ENCODE measurements at regions not wholly inside any gene's neighbourhood (a gene's known extent, or its start where the extent isn't known, plus 50 kb on each side); places are given as distances from the start of the nearest gene placed in this dataset.

- ATAC-seq (no peak), DNase-seq (no peak)
- Mint-ChIP-seq H3K27ac (no peak overlapping the region), H3K4me3 (no peak overlapping the region), H3K36me3 (no peaks in the 10 kb centered on the region), H3K4me1 (no peaks in the 10 kb centered on the region), H3K9me3 (ENCODE audit: low read depth) (peaks cover 5% of the 10 kb centered on the region), H3K27me3 (no peaks in the 10 kb centered on the region)
- CTCF ChIA-PET = no interaction called here
These were observed 884.2 kb downstream of the FLRT2 start for GRCh38 chr14:86414146-86414545.

DNA sequence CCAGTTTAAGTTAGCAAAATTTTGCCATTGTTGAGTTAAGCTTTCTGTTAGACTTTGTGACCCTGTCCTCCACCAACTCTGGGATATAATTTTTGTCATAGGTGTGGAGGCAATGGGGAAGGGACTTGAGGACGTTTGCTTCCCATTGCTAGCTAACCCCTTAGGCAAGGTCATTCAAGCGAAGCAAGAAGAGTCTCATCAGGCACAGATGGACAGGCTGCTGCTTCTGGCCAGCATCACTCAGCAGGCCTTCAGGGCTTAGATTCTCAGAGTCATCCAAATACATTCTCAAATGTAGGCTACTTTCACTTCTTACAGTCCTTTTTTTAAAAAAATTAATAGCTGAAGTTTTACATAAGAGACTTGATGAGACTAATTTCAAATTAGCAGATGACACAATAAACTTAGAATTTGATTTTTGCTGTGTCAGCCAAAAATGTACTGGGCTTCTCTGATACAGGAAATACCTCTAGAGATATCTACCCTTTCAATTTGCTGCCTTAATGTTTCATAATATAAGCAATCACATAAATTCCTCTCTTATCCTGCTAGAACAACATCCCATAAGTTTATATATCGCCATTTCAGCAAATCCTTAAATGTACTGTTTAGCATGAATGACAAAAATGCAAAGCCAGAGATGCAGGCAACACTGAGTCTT, 875.2 kb downstream of the FLRT2 start:
- CTCF ChIA-PET = no interaction called here
- Mint-ChIP-seq H3K4me3 (no peak overlapping the region), H3K27me3 (no peaks in the 10 kb centered on the region), H3K27ac (no peak overlapping the region), H3K36me3 (no peaks in the 10 kb centered on the region), H3K9me3 (ENCODE audit: low read depth) (peaks cover 5% of the 10 kb centered on the region), H3K4me1 (no peaks in the 10 kb centered on the region)
- DNase-seq (no peak), ATAC-seq (no peak)

DNA sequence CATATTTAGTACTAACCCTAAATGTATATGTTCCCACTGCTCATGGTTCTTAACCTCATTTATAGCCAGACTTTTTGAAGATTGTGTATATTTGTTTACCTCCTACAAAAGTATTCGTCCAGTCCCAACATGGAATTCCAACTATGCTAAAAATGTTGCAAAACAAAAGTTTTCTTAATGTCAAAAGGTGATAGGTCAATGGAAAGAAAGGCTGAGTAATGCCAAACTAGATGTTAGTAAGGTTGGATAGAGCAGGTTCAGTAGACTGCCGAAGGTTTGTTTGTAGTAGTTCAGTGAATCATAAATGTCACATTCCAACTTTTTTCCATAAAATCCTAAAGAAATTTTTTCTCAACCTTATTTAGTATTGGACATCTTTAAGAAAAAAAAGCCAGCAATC, 874.5 kb downstream of the FLRT2 start:
- no peaks in the 10 kb centered on the region for H3K4me1 Mint-ChIP-seq
- H3K36me3 Mint-ChIP-seq = no peaks in the 10 kb centered on the region
- no peak overlapping the region for H3K4me3 Mint-ChIP-seq
- no peaks in the 10 kb centered on the region for H3K27me3 Mint-ChIP-seq
- H3K27ac Mint-ChIP-seq = no peak overlapping the region
- DNase-seq (no peak), ATAC-seq (no peak)
- peaks cover 5% of the 10 kb centered on the region for H3K9me3 Mint-ChIP-seq (ENCODE audit: low read depth)
- CTCF ChIA-PET = no interaction called here

DNA sequence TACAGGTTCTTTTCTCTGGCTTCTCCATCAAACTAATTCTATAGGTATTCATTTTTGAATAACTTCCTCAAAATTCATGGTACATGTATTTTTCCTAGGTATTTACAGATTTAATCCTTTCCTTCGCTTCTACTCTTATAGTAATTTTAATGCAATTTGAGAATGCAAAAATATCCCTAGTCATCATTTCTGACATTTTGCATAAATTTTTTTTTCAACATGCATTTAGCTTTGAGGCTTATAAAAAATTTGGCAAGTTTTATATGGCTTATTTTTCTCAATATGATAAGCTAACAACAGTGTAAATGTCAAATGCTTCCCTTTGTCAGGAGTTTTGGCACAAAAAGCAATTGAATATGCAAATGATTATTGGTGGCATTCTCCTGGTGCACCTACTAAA, 872.6 kb downstream of the FLRT2 start:
- Mint-ChIP-seq H3K4me1 (no peaks in the 10 kb centered on the region), H3K4me3 (no peak overlapping the region), H3K27me3 (no peaks in the 10 kb centered on the region), H3K9me3 (ENCODE audit: low read depth) (peaks cover 5% of the 10 kb centered on the region), H3K36me3 (no peaks in the 10 kb centered on the region), H3K27ac (no peak overlapping the region)
- DNase-seq (no peak), ATAC-seq (no peak)
- CTCF ChIA-PET = no interaction called here

DNA sequence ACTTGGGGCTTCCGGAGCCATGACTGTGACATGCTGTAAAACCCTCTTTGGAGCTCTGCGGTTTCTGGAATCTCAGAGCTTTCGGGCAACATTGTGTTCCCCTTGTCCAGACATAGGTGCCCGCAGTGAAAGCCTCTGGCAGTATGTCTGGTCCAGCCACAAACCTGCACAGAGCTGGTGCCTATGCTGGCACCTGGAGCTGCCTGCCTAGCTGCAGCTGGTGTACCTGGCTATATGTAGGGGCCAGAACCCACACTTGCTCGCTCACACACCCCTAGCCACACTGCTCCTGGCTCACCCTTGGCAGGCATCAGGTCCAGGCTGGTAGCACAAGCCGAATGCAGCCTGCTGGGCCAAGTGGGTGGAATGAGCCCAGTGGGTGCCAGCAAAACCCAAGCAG, 861.1 kb downstream of the FLRT2 start:
- H3K4me3 Mint-ChIP-seq = no peak overlapping the region
- H3K4me1 Mint-ChIP-seq = no peaks in the 10 kb centered on the region
- DNase-seq (no peak), ATAC-seq (no peak)
- no peaks in the 10 kb centered on the region for H3K27me3 Mint-ChIP-seq
- CTCF ChIA-PET = no interaction called here
- H3K36me3 Mint-ChIP-seq = no peaks in the 10 kb centered on the region
- no peak overlapping the region for H3K27ac Mint-ChIP-seq
- H3K9me3 Mint-ChIP-seq (ENCODE audit: low read depth) = peaks cover 6% of the 10 kb centered on the region

GRCh38 chr14:86388216-86388615, 858.3 kb downstream of the FLRT2 start:
- no peak for ATAC-seq
- H3K27ac Mint-ChIP-seq = no peak overlapping the region
- no peaks in the 10 kb centered on the region for H3K36me3 Mint-ChIP-seq
- no peak overlapping the region for H3K4me3 Mint-ChIP-seq
- H3K4me1 Mint-ChIP-seq = no peaks in the 10 kb centered on the region
- peaks cover 5% of the 10 kb centered on the region for H3K9me3 Mint-ChIP-seq (ENCODE audit: low read depth)
- CTCF ChIA-PET = no interaction called here
- no peak for DNase-seq
- H3K27me3 Mint-ChIP-seq = no peaks in the 10 kb centered on the region

- H3K27me3 Mint-ChIP-seq = no peaks in the 10 kb centered on the region
These were observed 843.9 kb downstream of the FLRT2 start for GRCh38 chr14:86373886-86374285.

DNA sequence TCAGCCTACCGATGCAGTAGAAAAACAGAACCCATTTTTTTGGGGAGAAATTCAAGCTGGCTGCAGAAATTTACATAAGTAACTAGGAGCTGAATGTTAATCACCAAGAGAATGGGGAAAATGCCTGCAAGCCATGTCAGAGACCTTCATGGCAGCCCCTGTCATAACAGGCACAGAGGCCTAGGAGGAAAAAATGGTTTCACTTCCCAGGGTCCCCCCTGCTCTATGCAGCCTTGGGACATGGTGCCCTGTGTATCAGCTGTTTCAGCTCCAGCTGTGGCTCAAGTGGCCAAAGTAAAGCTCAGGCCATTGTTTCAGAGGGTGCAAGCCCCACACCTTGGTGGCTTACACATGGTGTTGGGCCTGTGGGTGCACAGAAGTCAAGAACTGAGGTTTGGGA, 842.5 kb downstream of the FLRT2 start:
- H3K4me1 Mint-ChIP-seq = no peaks in the 10 kb centered on the region
- CTCF ChIA-PET = no interaction called here

More at GRCh38 chr14:86373886-86374285, 843.9 kb downstream of the FLRT2 start:
- H3K4me3 Mint-ChIP-seq = no peak overlapping the region
- no peak overlapping the region for H3K27ac Mint-ChIP-seq
- peaks cover 12% of the 10 kb centered on the region for H3K9me3 Mint-ChIP-seq (ENCODE audit: low read depth)
- DNase-seq (no peak), ATAC-seq (no peak)
- H3K36me3 Mint-ChIP-seq = no peaks in the 10 kb centered on the region
- H3K4me1 Mint-ChIP-seq = no peaks in the 10 kb centered on the region
- CTCF ChIA-PET = no interaction called here

GRCh38 chr14:86364634-86365033, 834.7 kb downstream of the FLRT2 start:
- ATAC-seq = no peak
- Mint-ChIP-seq H3K4me1 (no peaks in the 10 kb centered on the region), H3K27me3 (no peaks in the 10 kb centered on the region), H3K4me3 (no peak overlapping the region), H3K9me3 (ENCODE audit: low read depth) (no peaks in the 10 kb centered on the region), H3K36me3 (no peaks in the 10 kb centered on the region), H3K27ac (no peak overlapping the region)
- no peak for DNase-seq
- CTCF ChIA-PET = no interaction called here

More for the DNA sequence above, 842.5 kb downstream of the FLRT2 start:
- no peak for ATAC-seq
- H3K27ac Mint-ChIP-seq = no peak overlapping the region
- DNase-seq = no peak
- H3K27me3 Mint-ChIP-seq = no peaks in the 10 kb centered on the region
- H3K36me3 Mint-ChIP-seq = no peaks in the 10 kb centered on the region
- H3K4me3 Mint-ChIP-seq = no peak overlapping the region
- peaks cover 12% of the 10 kb centered on the region for H3K9me3 Mint-ChIP-seq (ENCODE audit: low read depth)

GRCh38 chr14:86363576-86363975, 833.6 kb downstream of the FLRT2 start:
- DNase-seq (no peak), ATAC-seq (no peak)
- Mint-ChIP-seq H3K36me3 (no peaks in the 10 kb centered on the region), H3K4me1 (no peaks in the 10 kb centered on the region), H3K4me3 (no peak overlapping the region), H3K27ac (no peak overlapping the region), H3K9me3 (ENCODE audit: low read depth) (no peaks in the 10 kb centered on the region), H3K27me3 (no peaks in the 10 kb centered on the region)
- CTCF ChIA-PET = no interaction called here

GRCh38 chr14:86363047-86363446, 833.1 kb downstream of the FLRT2 start:
- ATAC-seq = no peak

DNA sequence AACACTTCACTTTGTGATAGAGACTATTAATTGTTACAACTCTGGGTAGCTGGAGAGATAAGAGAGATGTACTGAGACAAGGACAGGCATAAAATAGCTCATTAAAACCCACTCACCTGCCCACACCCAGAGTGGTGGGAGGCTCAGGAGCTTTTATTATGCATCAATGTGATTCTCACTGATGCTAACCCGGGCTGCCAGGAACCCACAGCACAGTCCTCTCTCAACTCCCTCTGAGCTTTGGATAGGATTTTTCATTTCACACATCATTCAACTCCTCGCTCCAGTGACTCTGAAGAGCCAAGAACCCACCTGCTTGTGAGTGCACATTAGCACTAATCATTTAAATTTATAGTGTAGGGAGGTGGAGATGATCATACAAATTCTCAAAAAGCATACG, 827.9 kb downstream of the FLRT2 start:
- no peak overlapping the region for H3K27ac Mint-ChIP-seq
- H3K36me3 Mint-ChIP-seq = no peaks in the 10 kb centered on the region
- H3K27me3 Mint-ChIP-seq = no peaks in the 10 kb centered on the region
- H3K4me1 Mint-ChIP-seq = no peaks in the 10 kb centered on the region
- no peak overlapping the region for H3K4me3 Mint-ChIP-seq
- CTCF ChIA-PET = no interaction called here
- DNase-seq (no peak), ATAC-seq (no peak)
- H3K9me3 Mint-ChIP-seq (ENCODE audit: low read depth) = no peaks in the 10 kb centered on the region

More at GRCh38 chr14:86363047-86363446, 833.1 kb downstream of the FLRT2 start:
- Mint-ChIP-seq H3K27ac (no peak overlapping the region), H3K4me3 (no peak overlapping the region), H3K27me3 (no peaks in the 10 kb centered on the region), H3K36me3 (no peaks in the 10 kb centered on the region), H3K9me3 (ENCODE audit: low read depth) (no peaks in the 10 kb centered on the region), H3K4me1 (no peaks in the 10 kb centered on the region)
- CTCF ChIA-PET = no interaction called here
- no peak for DNase-seq

- no peak overlapping the region for H3K27ac Mint-ChIP-seq
- no peak for DNase-seq
- no peak for ATAC-seq
- no peaks in the 10 kb centered on the region for H3K4me1 Mint-ChIP-seq
- no peaks in the 10 kb centered on the region for H3K27me3 Mint-ChIP-seq
- no peak overlapping the region for H3K4me3 Mint-ChIP-seq
- H3K9me3 Mint-ChIP-seq (ENCODE audit: low read depth) = no peaks in the 10 kb centered on the region
- H3K36me3 Mint-ChIP-seq = no peaks in the 10 kb centered on the region
- CTCF ChIA-PET = no interaction called here
These were observed 827.2 kb downstream of the FLRT2 start for GRCh38 chr14:86357119-86357518.

DNA sequence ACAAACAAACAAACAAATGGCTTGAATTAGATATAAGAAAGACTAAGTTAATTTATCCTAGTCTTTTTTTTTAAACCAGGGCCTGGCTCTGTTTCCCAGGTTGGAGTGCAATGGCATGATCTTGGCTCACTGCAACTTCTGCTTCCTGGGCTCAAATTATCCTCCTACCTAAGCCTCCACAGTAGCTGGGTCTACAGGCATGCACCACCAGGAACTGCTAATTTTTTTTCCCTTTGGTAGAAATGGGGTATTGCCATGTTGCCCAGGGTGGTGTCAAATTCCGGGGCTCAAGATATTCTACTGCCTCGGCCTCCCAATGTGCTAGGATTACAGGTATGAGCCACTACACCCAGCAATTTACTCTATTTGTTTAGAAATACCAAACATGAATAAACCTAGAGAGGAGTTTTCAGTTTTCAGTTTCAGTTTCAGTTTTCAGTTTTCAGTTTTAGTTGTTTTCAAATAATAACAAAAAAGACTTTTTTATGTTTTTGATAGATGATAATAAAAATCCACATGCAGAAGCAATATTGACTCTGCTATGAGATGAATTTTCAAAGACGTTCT, 817.0 kb downstream of the FLRT2 start:
- ATAC-seq (no peak), DNase-seq (no peak)
- Mint-ChIP-seq H3K36me3 (no peaks in the 10 kb centered on the region), H3K4me3 (peak overlapping the region; percentile 32), H3K4me1 (peaks cover 3% of the 10 kb centered on the region), H3K27ac (peak overlapping the region; percentile 64), H3K9me3 (ENCODE audit: low read depth) (no peaks in the 10 kb centered on the region), H3K27me3 (no peaks in the 10 kb centered on the region)
- CTCF ChIA-PET = no interaction called here

DNA sequence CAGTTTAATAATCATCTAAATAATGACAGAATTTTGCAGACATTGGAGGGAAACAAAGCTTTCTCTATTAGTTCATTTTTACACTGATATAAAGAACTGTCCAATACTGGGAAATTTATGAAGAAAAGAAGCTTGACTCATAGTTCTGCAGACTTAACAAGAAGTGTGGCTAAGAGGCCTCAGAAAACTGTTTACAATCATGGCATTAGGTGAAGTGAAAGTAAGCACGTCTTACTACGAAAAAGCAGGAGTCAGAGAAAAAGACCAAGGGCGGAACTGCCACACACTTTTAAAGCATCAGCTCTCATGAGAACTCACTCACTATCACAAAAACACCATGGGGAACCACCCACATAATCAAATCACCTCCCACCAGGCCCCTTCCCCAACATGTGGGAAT, 804.4 kb downstream of the FLRT2 start:
- CTCF ChIA-PET = no interaction called here
- Mint-ChIP-seq H3K9me3 (ENCODE audit: low read depth) (no peaks in the 10 kb centered on the region), H3K4me1 (no peaks in the 10 kb centered on the region), H3K27me3 (no peaks in the 10 kb centered on the region), H3K36me3 (no peaks in the 10 kb centered on the region), H3K27ac (no peak overlapping the region), H3K4me3 (no peak overlapping the region)
- no peak for ATAC-seq
- DNase-seq = no peak

Data from activated CD8-positive, alpha-beta memory T cell treated with anti-CD3 and anti-CD28 coated beads, Interleukin-2, amount 10 ng/mL, durations not matched to agents 7 days and 5 days (primary cell).